ENCODE measurements at regions not wholly inside any gene's neighbourhood (a gene's known extent, or its start where the extent isn't known, plus 50 kb on each side); places are given as distances from the start of the nearest gene placed in this dataset.

GRCh38 chr21:16800536-16801275 lies 712.1 kb upstream of the CXADR start:
- no peak for TF ChIP-seq CTCF (IDR thresholded peaks at IDR 0.05)
- DNase-seq: no peak
- intact Hi-C loops (cut with DNase I, micrococcal nuclease): no loop called here
- H3K9me3 ChIP-seq: peaks cover 9% of the 10 kb centered on the region
- H3K36me3 ChIP-seq (ENCODE audit: low read depth): no peaks in the 10 kb centered on the region
- no peaks in the 10 kb centered on the region for H3K4me1 ChIP-seq (ENCODE audit: low read depth)
- no peak overlapping the region for H3K4me3 ChIP-seq
- ATAC-seq: no peak

- ATAC-seq: no peak
- no peaks in the 10 kb centered on the region for H3K9me3 ChIP-seq
- TF ChIP-seq CTCF (IDR thresholded peaks at IDR 0.05): no peak
Observed at GRCh38 chr21:16811011-16811410, 701.8 kb upstream of the CXADR start.

GRCh38 chr21:16811970-16812369 lies 700.9 kb upstream of the CXADR start:
- no peak for TF ChIP-seq CTCF (IDR thresholded peaks at IDR 0.05)

More at GRCh38 chr21:16811011-16811410, 701.8 kb upstream of the CXADR start:
- no peaks in the 10 kb centered on the region for H3K4me1 ChIP-seq (ENCODE audit: low read depth)
- intact Hi-C loops (cut with DNase I, micrococcal nuclease): no loop called here
- no peak for DNase-seq
- no peaks in the 10 kb centered on the region for H3K36me3 ChIP-seq (ENCODE audit: low read depth)
- no peak overlapping the region for H3K4me3 ChIP-seq

GRCh38 chr21:16815243-16815642 lies 697.6 kb upstream of the CXADR start:
- no peaks in the 10 kb centered on the region for H3K9me3 ChIP-seq
- TF ChIP-seq CTCF (IDR thresholded peaks at IDR 0.05): no peak
- intact Hi-C loops (cut with DNase I, micrococcal nuclease): no loop called here
- H3K4me3 ChIP-seq: no peak overlapping the region
- ATAC-seq (no peak), DNase-seq (no peak)
- H3K36me3 ChIP-seq (ENCODE audit: low read depth): no peaks in the 10 kb centered on the region
- no peaks in the 10 kb centered on the region for H3K4me1 ChIP-seq (ENCODE audit: low read depth)

More at GRCh38 chr21:16811970-16812369, 700.9 kb upstream of the CXADR start:
- Histone ChIP-seq H3K4me3 (no peak overlapping the region), H3K36me3 (ENCODE audit: low read depth) (no peaks in the 10 kb centered on the region), H3K9me3 (no peaks in the 10 kb centered on the region), H3K4me1 (ENCODE audit: low read depth) (no peaks in the 10 kb centered on the region)
- ATAC-seq: no peak
- intact Hi-C loops (cut with DNase I, micrococcal nuclease): no loop called here
- DNase-seq: no peak

- Histone ChIP-seq H3K36me3 (ENCODE audit: low read depth) (no peaks in the 10 kb centered on the region), H3K9me3 (no peaks in the 10 kb centered on the region), H3K4me3 (no peak overlapping the region), H3K4me1 (ENCODE audit: low read depth) (no peaks in the 10 kb centered on the region)
- intact Hi-C loops (cut with DNase I, micrococcal nuclease): no loop called here
- DNase-seq (no peak), ATAC-seq (no peak)
- TF ChIP-seq CTCF (IDR thresholded peaks at IDR 0.05): no peak
Observed at GRCh38 chr21:16821588-16821987, 691.3 kb upstream of the CXADR start.

All from mucosa of descending colon (tissue), 3 donors.